Islet of Langerhans (tissue), 1 donor: ENCODE measurements at regions not wholly inside any gene's neighbourhood (a gene's known extent, or its start where the extent isn't known, plus 50 kb on each side); places are given as distances from the start of the nearest gene placed in this dataset.

ENCODE experiments used
- FAIRE-seq: peaks from one replicate; lab custom pipeline; 2011; peaks lifted over from hg19 to GRCh38; lab: Jason Lieb, UNC

- FAIRE-seq = no peak
These were observed 350.3 kb upstream of the LYPLAL1 start for GRCh38 chr1:218823291-218823900.

GRCh38 chr1:218827486-218827885 is 346.2 kb upstream of the LYPLAL1 start:
- FAIRE-seq = no peak

- no peak for FAIRE-seq
These were observed 345.5 kb upstream of the LYPLAL1 start for GRCh38 chr1:218828125-218828650.

GRCh38 chr1:218829097-218829496 is 344.6 kb upstream of the LYPLAL1 start:
- no peak for FAIRE-seq

GRCh38 chr1:218835609-218836008 is 338.1 kb upstream of the LYPLAL1 start:
- FAIRE-seq = no peak

GRCh38 chr1:218836264-218836663 is 337.4 kb upstream of the LYPLAL1 start:
- FAIRE-seq = no peak

- no peak for FAIRE-seq
These were observed 336.6 kb upstream of the LYPLAL1 start for GRCh38 chr1:218837051-218837450.

GRCh38 chr1:218845589-218845988 is 328.1 kb upstream of the LYPLAL1 start:
- FAIRE-seq = no peak

GRCh38 chr1:218846181-218846580 is 327.5 kb upstream of the LYPLAL1 start:
- no peak for FAIRE-seq

- FAIRE-seq = no peak
These were observed 326.4 kb upstream of the LYPLAL1 start for GRCh38 chr1:218847089-218847768.

- no peak for FAIRE-seq
These were observed 325.7 kb upstream of the LYPLAL1 start for GRCh38 chr1:218848009-218848408.

GRCh38 chr1:218850367-218850766 is 323.3 kb upstream of the LYPLAL1 start:
- no peak for FAIRE-seq

- no peak for FAIRE-seq
These were observed 322.1 kb upstream of the LYPLAL1 start for GRCh38 chr1:218851586-218851985.

- no peak for FAIRE-seq
These were observed 321.2 kb upstream of the LYPLAL1 start for GRCh38 chr1:218852527-218852926.

- FAIRE-seq = no peak
These were observed 309.7 kb upstream of the LYPLAL1 start for GRCh38 chr1:218863987-218864386.

GRCh38 chr1:218865591-218865990 is 308.1 kb upstream of the LYPLAL1 start:
- FAIRE-seq = no peak

- FAIRE-seq = no peak
These were observed 307.2 kb upstream of the LYPLAL1 start for GRCh38 chr1:218866507-218866906.

GRCh38 chr1:218867066-218867465 is 306.6 kb upstream of the LYPLAL1 start:
- no peak for FAIRE-seq

GRCh38 chr1:218867941-218868626 is 305.6 kb upstream of the LYPLAL1 start:
- no peak for FAIRE-seq

- no peak for FAIRE-seq
These were observed 304.4 kb upstream of the LYPLAL1 start for GRCh38 chr1:218869276-218869675.

GRCh38 chr1:218872026-218872425 is 301.7 kb upstream of the LYPLAL1 start:
- no peak for FAIRE-seq

GRCh38 chr1:218872928-218873327 is 300.8 kb upstream of the LYPLAL1 start:
- FAIRE-seq = no peak

GRCh38 chr1:218874313-218874712 is 299.4 kb upstream of the LYPLAL1 start:
- no peak for FAIRE-seq
